ENCODE measurements at regions not wholly inside any gene's neighbourhood (a gene's known extent, or its start where the extent isn't known, plus 50 kb on each side); places are given as distances from the start of the nearest gene placed in this dataset.

DNA sequence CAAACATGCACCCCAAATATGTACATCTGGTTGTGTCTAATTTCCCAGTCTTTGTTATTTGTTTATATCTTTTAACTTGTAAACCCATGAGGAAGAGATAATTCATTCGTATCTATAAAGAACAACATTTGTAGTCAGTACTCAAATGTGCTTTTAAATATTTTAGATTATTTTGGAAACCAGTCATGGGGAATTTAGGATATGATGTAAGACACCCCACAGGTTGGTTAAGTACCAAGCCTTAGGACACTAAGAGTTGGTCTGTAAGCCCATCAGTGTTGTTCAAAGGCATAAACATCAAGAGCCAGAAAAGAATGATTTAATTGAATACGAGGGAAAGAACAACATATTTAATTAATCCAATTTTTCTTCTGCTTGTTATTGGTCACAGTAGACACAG, 421.1 kb upstream of the SEMA3C start:
- TF ChIP-seq, protein P1, sequence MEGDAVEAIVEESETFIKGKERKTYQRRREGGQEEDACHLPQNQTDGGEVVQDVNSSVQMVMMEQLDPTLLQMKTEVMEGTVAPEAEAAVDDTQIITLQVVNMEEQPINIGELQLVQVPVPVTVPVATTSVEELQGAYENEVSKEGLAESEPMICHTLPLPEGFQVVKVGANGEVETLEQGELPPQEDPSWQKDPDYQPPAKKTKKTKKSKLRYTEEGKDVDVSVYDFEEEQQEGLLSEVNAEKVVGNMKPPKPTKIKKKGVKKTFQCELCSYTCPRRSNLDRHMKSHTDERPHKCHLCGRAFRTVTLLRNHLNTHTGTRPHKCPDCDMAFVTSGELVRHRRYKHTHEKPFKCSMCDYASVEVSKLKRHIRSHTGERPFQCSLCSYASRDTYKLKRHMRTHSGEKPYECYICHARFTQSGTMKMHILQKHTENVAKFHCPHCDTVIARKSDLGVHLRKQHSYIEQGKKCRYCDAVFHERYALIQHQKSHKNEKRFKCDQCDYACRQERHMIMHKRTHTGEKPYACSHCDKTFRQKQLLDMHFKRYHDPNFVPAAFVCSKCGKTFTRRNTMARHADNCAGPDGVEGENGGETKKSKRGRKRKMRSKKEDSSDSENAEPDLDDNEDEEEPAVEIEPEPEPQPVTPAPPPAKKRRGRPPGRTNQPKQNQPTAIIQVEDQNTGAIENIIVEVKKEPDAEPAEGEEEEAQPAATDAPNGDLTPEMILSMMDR (IDR thresholded peaks at IDR 0.05; ENCODE audit: insufficient read depth, low read depth, low read length), result no peak
- no peak for TF ChIP-seq EZH2 (IDR thresholded peaks at IDR 0.05; ENCODE audit: insufficient read depth, low read length)
- no peak overlapping the region for H3K4me3 Mint-ChIP-seq (ENCODE audit: unreplicated experiment)
- H3K27me3 Mint-ChIP-seq (ENCODE audit: low read depth, unreplicated experiment), result no peaks in the 10 kb centered on the region
- Histone ChIP-seq H3K27me3 (ENCODE audit: insufficient read depth, low read length) (no peaks in the 10 kb centered on the region), H3K79me2 (ENCODE audit: insufficient read depth, low read length) (no peaks in the 10 kb centered on the region), H3K9ac (ENCODE audit: low read length) (no peak overlapping the region), H3K27ac (ENCODE audit: low read depth, low read length) (no peak overlapping the region), H2AFZ (ENCODE audit: low read depth, low read length) (no peak overlapping the region), H3K4me2 (ENCODE audit: low read length) (no peak overlapping the region), H3K9me3 (ENCODE audit: insufficient read depth, low read depth, low read length) (no peaks in the 10 kb centered on the region), H3K4me1 (ENCODE audit: insufficient read depth, low read length) (no peaks in the 10 kb centered on the region), H4K20me1 (ENCODE audit: insufficient read depth, low read length) (no peaks in the 10 kb centered on the region), H3K36me3 (ENCODE audit: insufficient read depth, low read length) (no peaks in the 10 kb centered on the region), H3K4me3 (ENCODE audit: insufficient read depth, low read depth, low read length) (no peak overlapping the region)
- no peaks in the 10 kb centered on the region for H3K36me3 Mint-ChIP-seq (ENCODE audit: low read depth, unreplicated experiment)
- no peaks in the 10 kb centered on the region for H3K4me1 Mint-ChIP-seq (ENCODE audit: low read depth, unreplicated experiment)
- DNase-seq (ENCODE audit: low read depth) (no peak), FAIRE-seq (no peak)
- no peak overlapping the region for H3K27ac Mint-ChIP-seq (ENCODE audit: unreplicated experiment)
- peaks cover 1% of the 10 kb centered on the region for H3K9me3 Mint-ChIP-seq (ENCODE audit: unreplicated experiment)

DNA sequence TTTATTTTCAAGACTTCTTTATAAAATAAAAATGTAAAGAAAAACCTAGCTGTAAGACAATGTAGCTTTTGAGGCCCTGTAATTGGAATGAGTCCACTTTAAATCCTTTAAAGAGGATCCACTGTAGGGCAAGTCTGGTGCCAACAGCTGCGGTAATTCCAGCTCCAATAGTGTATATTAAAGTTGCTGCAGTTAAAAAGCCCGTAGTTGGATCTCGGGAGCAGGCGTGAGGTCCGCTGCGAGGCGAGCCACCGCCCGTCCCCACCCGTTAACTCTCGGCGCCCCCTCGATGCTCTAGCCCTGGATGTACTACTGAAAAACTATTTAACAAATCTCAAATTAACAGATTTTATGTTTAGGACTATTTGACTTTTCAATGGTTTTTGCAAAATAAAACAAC, 414.7 kb upstream of the SEMA3C start:
- H3K9me3 Mint-ChIP-seq (ENCODE audit: unreplicated experiment), result peaks cover 1% of the 10 kb centered on the region
- no peak for DNase-seq (ENCODE audit: low read depth)
- no peaks in the 10 kb centered on the region for H4K20me1 ChIP-seq (ENCODE audit: insufficient read depth, low read length)
- no peak overlapping the region for H3K9ac ChIP-seq (ENCODE audit: low read length)
- no peak overlapping the region for H3K4me2 ChIP-seq (ENCODE audit: low read length)
- H3K36me3 ChIP-seq (ENCODE audit: insufficient read depth, low read length), result no peaks in the 10 kb centered on the region
- H3K4me3 ChIP-seq (ENCODE audit: insufficient read depth, low read depth, low read length), result no peak overlapping the region
- no peak for FAIRE-seq
- peaks cover 22% of the 10 kb centered on the region for H3K4me1 Mint-ChIP-seq (ENCODE audit: low read depth, unreplicated experiment)
- H3K36me3 Mint-ChIP-seq (ENCODE audit: low read depth, unreplicated experiment), result no peaks in the 10 kb centered on the region
- peaks cover 18% of the 10 kb centered on the region for H3K4me1 ChIP-seq (ENCODE audit: insufficient read depth, low read length)
- no peaks in the 10 kb centered on the region for H3K9me3 ChIP-seq (ENCODE audit: insufficient read depth, low read depth, low read length)
- no peak overlapping the region for H3K4me3 Mint-ChIP-seq (ENCODE audit: unreplicated experiment)
- H2AFZ ChIP-seq (ENCODE audit: low read depth, low read length), result no peak overlapping the region
- no peak overlapping the region for H3K27ac ChIP-seq (ENCODE audit: low read depth, low read length)
- H3K27ac Mint-ChIP-seq (ENCODE audit: unreplicated experiment), result no peak overlapping the region
- no peaks in the 10 kb centered on the region for H3K27me3 Mint-ChIP-seq (ENCODE audit: low read depth, unreplicated experiment)
- no peaks in the 10 kb centered on the region for H3K79me2 ChIP-seq (ENCODE audit: insufficient read depth, low read length)
- TF ChIP-seq, protein P1 (IDR thresholded peaks at IDR 0.05; ENCODE audit: insufficient read depth, low read depth, low read length), result no peak
- no peak for TF ChIP-seq EZH2 (IDR thresholded peaks at IDR 0.05; ENCODE audit: insufficient read depth, low read length)
- H3K27me3 ChIP-seq (ENCODE audit: insufficient read depth, low read length), result no peaks in the 10 kb centered on the region

DNA sequence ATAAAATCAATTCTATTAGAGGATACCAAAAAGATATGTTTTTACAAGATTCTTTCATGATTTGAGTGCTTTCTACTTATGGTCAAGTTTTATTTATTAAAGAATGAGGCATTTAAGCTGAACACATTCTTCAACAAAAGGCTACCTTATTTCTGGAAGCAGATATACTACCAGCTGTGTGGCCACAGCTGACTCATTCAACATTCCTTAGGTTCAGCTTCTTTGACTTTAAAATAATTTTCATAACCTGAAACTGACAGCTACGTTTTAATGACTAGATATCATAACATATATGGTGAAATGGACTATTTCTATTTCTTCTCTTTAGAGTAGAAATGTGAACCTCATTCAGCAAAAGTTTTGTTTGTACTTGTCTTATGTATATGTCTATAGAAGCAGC, 414.2 kb upstream of the SEMA3C start:
- TF ChIP-seq, protein P1 (IDR thresholded peaks at IDR 0.05; ENCODE audit: insufficient read depth, low read depth, low read length), result no peak
- TF ChIP-seq EZH2 (IDR thresholded peaks at IDR 0.05; ENCODE audit: insufficient read depth, low read length), result no peak
- DNase-seq (ENCODE audit: low read depth) (peak; percentile 76), FAIRE-seq (no peak)
- peaks cover 1% of the 10 kb centered on the region for H3K9me3 Mint-ChIP-seq (ENCODE audit: unreplicated experiment)
- no peak overlapping the region for H3K9ac ChIP-seq (ENCODE audit: low read length)
- H3K79me2 ChIP-seq (ENCODE audit: insufficient read depth, low read length), result no peaks in the 10 kb centered on the region
- no peaks in the 10 kb centered on the region for H3K27me3 ChIP-seq (ENCODE audit: insufficient read depth, low read length)
- no peaks in the 10 kb centered on the region for H3K36me3 ChIP-seq (ENCODE audit: insufficient read depth, low read length)
- no peak overlapping the region for H3K4me3 ChIP-seq (ENCODE audit: insufficient read depth, low read depth, low read length)
- peaks cover 18% of the 10 kb centered on the region for H3K4me1 ChIP-seq (ENCODE audit: insufficient read depth, low read length)
- H3K27me3 Mint-ChIP-seq (ENCODE audit: low read depth, unreplicated experiment), result no peaks in the 10 kb centered on the region
- H3K4me3 Mint-ChIP-seq (ENCODE audit: unreplicated experiment), result no peak overlapping the region
- no peaks in the 10 kb centered on the region for H4K20me1 ChIP-seq (ENCODE audit: insufficient read depth, low read length)
- no peak overlapping the region for H2AFZ ChIP-seq (ENCODE audit: low read depth, low read length)
- H3K27ac Mint-ChIP-seq (ENCODE audit: unreplicated experiment), result peak overlapping the region; percentile 31
- no peaks in the 10 kb centered on the region for H3K36me3 Mint-ChIP-seq (ENCODE audit: low read depth, unreplicated experiment)
- peak overlapping the region; percentile 18 for H3K4me2 ChIP-seq (ENCODE audit: low read length)
- peaks cover 25% of the 10 kb centered on the region for H3K4me1 Mint-ChIP-seq (ENCODE audit: low read depth, unreplicated experiment)
- no peak overlapping the region for H3K27ac ChIP-seq (ENCODE audit: low read depth, low read length)
- no peaks in the 10 kb centered on the region for H3K9me3 ChIP-seq (ENCODE audit: insufficient read depth, low read depth, low read length)

Data from astrocyte (in vitro differentiated cells and primary cell).